Adrenal gland (tissue), 9 donors: ENCODE measurements at regions not wholly inside any gene's neighbourhood (a gene's known extent, or its start where the extent isn't known, plus 50 kb on each side); places are given as distances from the start of the nearest gene placed in this dataset.

Source experiments
- DNase-seq, 7 donors: peaks; one replicate each; pipeline ENCODE4 v3.0.0-alpha.2; 2019 to 2020
- H3K27ac ChIP-seq, 5 donors: fragments of 200-600 bp; sonication (generic) in 4 of 5; 1 replicate in 3 of 5; 2 replicates in 2 of 5; pipeline versions ENCODE4 v1.5.1 to v1.8.0; 2016 to 2020; ENCODE audit warnings: mild to moderate bottlenecking in 1 of 5
- H3K27me3 ChIP-seq: fragments of 200-600 bp; 2 replicates; pipeline ENCODE4 v1.8.0; 2021
- H3K36me3 ChIP-seq, 2 donors: fragments of 200-600 bp; replicated peaks in 1 of 2; 1 replicate in 1 of 2; 2 replicates in 1 of 2; pipeline versions ENCODE4 v1.5.1 to v1.8.0; 2018 to 2022
- H3K4me1 ChIP-seq, 2 donors: fragments of 200-600 bp; replicated peaks in 1 of 2; 1 replicate in 1 of 2; 2 replicates in 1 of 2; pipeline versions ENCODE4 v1.5.1 to v1.8.0; 2018 to 2021
- H3K4me3 ChIP-seq, 4 donors: fragments of 200-600 bp; sonication (generic) in 3 of 4; one replicate each; pipeline ENCODE4 v1.5.1; 2016 to 2018
- H3K9me3 ChIP-seq, 3 donors: fragments of 200-600 bp; sonication (generic) in 1 of 3; replicated peaks in 1 of 3; 1 replicate in 2 of 3; 2 replicates in 1 of 3; pipeline versions ENCODE4 v1.5.1 to v1.8.0; 2016 to 2021
- CTCF ChIP-seq, 6 experiments: fragments of 450-650 bp in 4 of 6; fragments of 200-600 bp in 2 of 6; sonication (generic) in 1 of 6; IDR thresholded peaks; 1 replicate in 5 of 6; 2 replicates in 1 of 6; pipeline versions ENCODE4 v1.5.1 to v1.8.0; 2016 to 2021; ENCODE audit warnings: antibody characterized with exemption in 6 of 6, mild to moderate bottlenecking in 2 of 6, moderate library complexity in 1 of 6
- POLR2A ChIP-seq, 2 donors: fragments of 450-650 bp; IDR thresholded peaks; one replicate each; pipeline ENCODE4 v1.6.1; 2017; ENCODE audit warnings: antibody characterized with exemption in 2 of 2, mild to moderate bottlenecking in 2 of 2, moderate library complexity in 1 of 2
- WGBS, 4 donors: extraction: QIAGEN DNeasy Blood & Tissue Kit in 2 of 4; methylation state at CpG; one replicate each; pipeline versions ENCODE4 v1.1.5 to v1.1.7; 2013 to 2017; 5-methylcytosine and 5-hydroxymethylcytosine counted together
- intact Hi-C, 2 donors: fragments of 100-400 bp; cut with DNase I; formaldehyde crosslinking; loops; one replicate each; pipeline versions ENCODE4 v1.14.1 to v1.15.0; 2022 to 2023
- donor health status: healthy with polysubstance abuse.
- donor health status: Bipolar disorder and iron deficiency.
- donor health status: DM: yes; HTN: yes; CAD: no.
- donor health status: DM: no; HTN: no; CAD: no.
- donor health status: DM: no; HTN: no; CAD: no.

DNA sequence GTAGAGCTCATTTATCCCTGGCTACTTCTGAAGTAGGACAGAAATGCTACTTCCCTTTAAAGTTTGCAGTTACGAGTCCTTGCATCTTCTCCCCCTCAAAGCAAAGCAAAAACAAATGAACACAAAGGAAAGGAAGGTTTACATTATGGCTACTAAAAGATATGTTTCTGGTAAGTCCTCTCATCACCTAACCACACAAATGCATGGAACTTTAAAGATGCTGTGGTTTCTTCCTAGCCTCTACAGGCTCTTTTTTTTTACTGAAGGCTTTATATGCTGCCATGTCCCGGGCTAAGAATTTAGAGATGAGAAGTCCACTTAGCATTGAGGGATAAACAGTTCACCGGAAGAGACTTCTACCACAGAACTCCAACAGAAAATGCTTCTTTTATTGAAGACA, 291.2 kb downstream of the SS18 start:
- H3K9me3 ChIP-seq = no peaks in the 10 kb centered on the region
- intact Hi-C loops = no loop called here
- TF ChIP-seq CTCF (IDR thresholded peaks at IDR 0.05) (no peak), POLR2A (IDR thresholded peaks at IDR 0.05) (no peak)
- no peaks in the 10 kb centered on the region for H3K27me3 ChIP-seq
- no peak overlapping the region for H3K4me3 ChIP-seq
- 92 to 96% (median 92%) methylated on average over 3 of the region's 3 CpGs for WGBS, 4 donors
- no peak for DNase-seq
- H3K4me1 ChIP-seq = no peaks in the 10 kb centered on the region
- no peak overlapping the region for H3K27ac ChIP-seq
- no peaks in the 10 kb centered on the region for H3K36me3 ChIP-seq

DNA sequence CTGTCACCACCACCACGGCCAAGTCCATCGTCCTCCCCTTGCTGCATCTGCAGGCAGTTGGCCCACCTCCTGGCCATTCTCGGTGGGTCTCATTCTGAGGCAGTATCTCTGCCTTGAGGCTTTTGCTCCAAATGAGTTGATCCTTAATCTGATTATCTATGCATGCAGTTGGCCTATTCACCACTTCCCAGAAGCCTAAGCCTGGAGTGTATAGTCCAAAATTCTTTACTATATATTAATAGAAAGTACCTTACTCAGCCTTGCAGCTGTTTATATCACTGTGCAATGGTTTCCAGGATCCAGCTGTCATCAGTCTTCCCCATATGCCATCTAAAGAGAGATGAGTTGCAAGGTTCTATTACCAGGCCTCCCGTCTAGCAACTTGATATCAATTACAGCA, 292.4 kb downstream of the SS18 start:
- intact Hi-C loops = no loop called here
- Histone ChIP-seq H3K36me3 (no peaks in the 10 kb centered on the region), H3K27ac (no peak overlapping the region), H3K27me3 (no peaks in the 10 kb centered on the region), H3K4me3 (no peak overlapping the region), H3K4me1 (no peaks in the 10 kb centered on the region), H3K9me3 (no peaks in the 10 kb centered on the region)
- TF ChIP-seq POLR2A (IDR thresholded peaks at IDR 0.05) (no peak), CTCF (IDR thresholded peaks at IDR 0.05) (no peak)
- 74 to 93% (median 83%) methylated on average over 4 of the region's 4 CpGs for WGBS, 4 donors
- no peak for DNase-seq

DNA sequence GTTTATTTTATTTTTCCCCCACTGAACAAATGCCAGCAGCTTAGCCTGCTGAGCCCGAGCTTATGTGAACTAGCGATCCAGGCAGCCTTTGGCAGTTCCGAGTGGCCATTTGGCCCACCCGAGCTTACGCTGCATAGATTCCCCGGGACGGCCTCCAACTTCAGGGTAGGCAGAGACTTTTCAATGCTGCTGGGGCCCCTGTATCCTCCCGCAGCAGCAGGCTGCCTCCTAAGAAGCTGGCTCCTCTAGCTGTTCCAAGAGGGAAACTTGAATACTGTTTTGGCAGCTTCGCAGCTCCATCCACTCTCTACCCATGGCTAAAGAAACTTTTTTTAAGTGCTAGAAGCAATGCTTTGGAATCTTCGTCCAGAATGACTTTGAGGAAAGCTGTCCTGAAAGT, 295.2 kb downstream of the SS18 start:
- intact Hi-C loops = no loop called here
- no peak overlapping the region for H3K4me3 ChIP-seq
- H3K4me1 ChIP-seq = no peaks in the 10 kb centered on the region
- WGBS, 4 donors = 41 to 64% (median 51%) methylated on average over 10 of the region's 10 CpGs
- H3K36me3 ChIP-seq = no peaks in the 10 kb centered on the region
- no peaks in the 10 kb centered on the region for H3K27me3 ChIP-seq
- TF ChIP-seq CTCF (IDR thresholded peaks at IDR 0.05) (no peak), POLR2A (IDR thresholded peaks at IDR 0.05) (no peak)
- H3K27ac ChIP-seq = no peak overlapping the region
- no peak for DNase-seq
- no peaks in the 10 kb centered on the region for H3K9me3 ChIP-seq

DNA sequence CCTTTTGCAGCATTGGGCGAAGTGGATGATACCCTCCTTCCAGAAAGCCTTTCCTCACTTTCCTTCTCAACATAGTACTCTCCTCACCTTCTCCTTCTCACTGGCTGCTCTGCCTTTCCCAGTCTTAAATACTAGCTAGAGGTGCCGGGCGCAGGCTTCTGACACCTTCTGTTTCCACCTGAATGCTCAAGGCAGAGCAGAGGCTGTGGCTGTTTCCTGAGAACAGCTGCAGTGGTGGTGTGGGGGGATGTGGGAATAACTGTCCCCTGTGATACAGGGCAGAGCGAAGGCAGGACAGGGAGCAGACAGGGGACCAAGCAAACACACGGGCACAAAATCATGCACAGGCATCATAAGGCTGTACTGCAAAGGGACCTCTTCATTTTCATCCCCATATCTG, 303.1 kb downstream of the SS18 start:
- Histone ChIP-seq H3K27ac (no peak overlapping the region), H3K4me3 (no peak overlapping the region), H3K36me3 (no peaks in the 10 kb centered on the region), H3K27me3 (no peaks in the 10 kb centered on the region), H3K9me3 (no peaks in the 10 kb centered on the region), H3K4me1 (no peaks in the 10 kb centered on the region)
- intact Hi-C loops = no loop called here
- TF ChIP-seq POLR2A (IDR thresholded peaks at IDR 0.05) (no peak), CTCF (IDR thresholded peaks at IDR 0.05) (no peak)
- WGBS, 4 donors = 89 to 100% (median 92%) methylated on average over 5 of the region's 5 CpGs
- DNase-seq = no peak
